ENCODE measurements at regions not wholly inside any gene's neighbourhood (a gene's known extent, or its start where the extent isn't known, plus 50 kb on each side); places are given as distances from the start of the nearest gene placed in this dataset.

DNA sequence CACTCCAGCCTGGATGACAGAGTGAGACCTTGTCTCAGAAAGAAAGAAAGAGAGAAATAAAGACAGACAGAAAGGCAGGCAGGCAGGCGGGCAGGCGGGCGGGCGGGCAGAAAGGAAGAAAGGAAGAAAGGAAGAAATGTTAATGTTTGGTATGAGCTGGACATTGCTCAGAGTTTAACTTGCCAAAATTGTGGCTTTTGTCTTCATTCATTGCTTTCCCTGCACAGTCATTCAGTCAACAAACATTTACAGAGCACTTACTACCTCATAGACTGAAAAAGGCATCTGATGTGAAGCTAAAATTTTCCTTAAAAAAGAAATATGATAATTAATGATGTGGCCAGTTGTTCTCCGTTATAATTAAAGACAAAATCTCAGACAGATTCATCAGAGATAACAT, 247.1 kb downstream of the SPTSSA start:
- TF ChIP-seq, protein P1, sequence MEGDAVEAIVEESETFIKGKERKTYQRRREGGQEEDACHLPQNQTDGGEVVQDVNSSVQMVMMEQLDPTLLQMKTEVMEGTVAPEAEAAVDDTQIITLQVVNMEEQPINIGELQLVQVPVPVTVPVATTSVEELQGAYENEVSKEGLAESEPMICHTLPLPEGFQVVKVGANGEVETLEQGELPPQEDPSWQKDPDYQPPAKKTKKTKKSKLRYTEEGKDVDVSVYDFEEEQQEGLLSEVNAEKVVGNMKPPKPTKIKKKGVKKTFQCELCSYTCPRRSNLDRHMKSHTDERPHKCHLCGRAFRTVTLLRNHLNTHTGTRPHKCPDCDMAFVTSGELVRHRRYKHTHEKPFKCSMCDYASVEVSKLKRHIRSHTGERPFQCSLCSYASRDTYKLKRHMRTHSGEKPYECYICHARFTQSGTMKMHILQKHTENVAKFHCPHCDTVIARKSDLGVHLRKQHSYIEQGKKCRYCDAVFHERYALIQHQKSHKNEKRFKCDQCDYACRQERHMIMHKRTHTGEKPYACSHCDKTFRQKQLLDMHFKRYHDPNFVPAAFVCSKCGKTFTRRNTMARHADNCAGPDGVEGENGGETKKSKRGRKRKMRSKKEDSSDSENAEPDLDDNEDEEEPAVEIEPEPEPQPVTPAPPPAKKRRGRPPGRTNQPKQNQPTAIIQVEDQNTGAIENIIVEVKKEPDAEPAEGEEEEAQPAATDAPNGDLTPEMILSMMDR (conservative IDR thresholded peaks at IDR 0.05 in 1 of 2, IDR thresholded peaks at IDR 0.05 in 1 of 2; ENCODE audit: low read depth in 1 of 2, low read length in 2 of 2) = no peak
- no peak for TF ChIP-seq EZH2 (IDR thresholded peaks at IDR 0.05; ENCODE audit: low read length, missing control alignments)
